GM12875 (cell line): ENCODE measurements at regions not wholly inside any gene's neighbourhood (a gene's known extent, or its start where the extent isn't known, plus 50 kb on each side); places are given as distances from the start of the nearest gene placed in this dataset.

Experiments used
- H3K4me3 ChIP-seq: one replicate; pipeline ENCODE4 v1.5.1; 2011; ENCODE audit warnings: low read depth, low read length, control low read depth
- CTCF ChIP-seq: IDR thresholded peaks from 2 replicates; pipeline ENCODE4 v1.5.1; 2011; ENCODE audit warnings: low read depth, mild to moderate bottlenecking, control low read depth, inconsistent platforms, low read length, moderate library complexity, borderline replicate concordance; ENCODE audit not compliant: insufficient read depth

GRCh38 chr12:3432868-3433267 lies 58.1 kb upstream of the PRMT8 start:
- no peak overlapping the region for H3K4me3 ChIP-seq
- no peak for TF ChIP-seq CTCF

- no peak overlapping the region for H3K4me3 ChIP-seq
- TF ChIP-seq CTCF: no peak
These were observed 54.4 kb upstream of the PRMT8 start for GRCh38 chr12:3436461-3437065.

- TF ChIP-seq CTCF: no peak
- no peak overlapping the region for H3K4me3 ChIP-seq
These were observed 53.0 kb upstream of the PRMT8 start for GRCh38 chr12:3437986-3438385.

GRCh38 chr12:3438401-3438800 lies 52.6 kb upstream of the PRMT8 start:
- no peak overlapping the region for H3K4me3 ChIP-seq
- no peak for TF ChIP-seq CTCF
